ENCODE measurements at regions not wholly inside any gene's neighbourhood (a gene's known extent, or its start where the extent isn't known, plus 50 kb on each side); places are given as distances from the start of the nearest gene placed in this dataset.

DNA sequence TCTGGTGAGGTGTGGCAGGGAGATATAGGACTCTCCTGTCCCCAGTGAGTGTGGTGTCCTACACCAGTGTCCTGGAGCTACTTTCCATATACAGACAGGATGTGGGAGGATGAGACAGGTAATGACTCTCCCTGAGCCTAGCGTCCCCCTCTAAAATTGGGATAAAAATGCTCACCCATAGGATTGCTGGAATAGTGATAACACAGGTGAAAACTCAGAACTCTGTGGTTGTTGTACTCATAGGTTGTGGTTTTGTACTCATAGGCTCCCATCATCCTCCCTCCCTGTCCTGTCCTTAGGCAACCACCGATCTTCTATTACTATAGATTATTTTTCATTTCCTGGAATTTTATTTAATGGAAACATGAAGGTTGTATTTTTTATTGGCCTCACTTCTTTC lies 60.7 kb upstream of the NXF3 start:
- no peaks in the 10 kb centered on the region for H3K9me2 ChIP-seq (ENCODE audit: insufficient read depth)
- POLR2A ChIA-PET, result no interaction called here
- H3K36me3 ChIP-seq (ENCODE audit: control insufficient read depth in 1 of 2, insufficient read depth in 2 of 2, low read length in 2 of 2), result no peaks in the 10 kb centered on the region
- no peaks in the 10 kb centered on the region for H3K79me2 ChIP-seq (ENCODE audit: insufficient read depth, low read length)
- TF ChIP-seq, protein P1, sequence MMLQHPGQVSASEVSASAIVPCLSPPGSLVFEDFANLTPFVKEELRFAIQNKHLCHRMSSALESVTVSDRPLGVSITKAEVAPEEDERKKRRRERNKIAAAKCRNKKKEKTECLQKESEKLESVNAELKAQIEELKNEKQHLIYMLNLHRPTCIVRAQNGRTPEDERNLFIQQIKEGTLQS (IDR thresholded peaks at IDR 0.05), result no peak
- no peak for TF ChIP-seq JUND (IDR thresholded peaks at IDR 0.05)
- no peak for TF ChIP-seq TCF7L2 (IDR thresholded peaks at IDR 0.05; ENCODE audit: borderline replicate concordance, extremely low read depth, insufficient read depth, insufficient read length)
- no peak for TF ChIP-seq POLR2AphosphoS5 (IDR thresholded peaks at IDR 0.05; ENCODE audit: low read depth, low read length)
- TF ChIP-seq SIN3A (IDR thresholded peaks at IDR 0.05; ENCODE audit: low read depth), result no peak
- TF ChIP-seq ELF1 (IDR thresholded peaks at IDR 0.05; ENCODE audit: borderline replicate concordance, low read depth), result no peak
- TF ChIP-seq EZH2 (IDR thresholded peaks at IDR 0.05), result no peak
- no peak for TF ChIP-seq RAD21 (IDR thresholded peaks at IDR 0.05; ENCODE audit: low read depth)
- no peak for TF ChIP-seq ZBTB33 (IDR thresholded peaks at IDR 0.05; ENCODE audit: extremely low read depth, insufficient replicate concordance, low read length)
- no peak for TF ChIP-seq MAX (IDR thresholded peaks at IDR 0.05)
- TF ChIP-seq, protein P2, sequence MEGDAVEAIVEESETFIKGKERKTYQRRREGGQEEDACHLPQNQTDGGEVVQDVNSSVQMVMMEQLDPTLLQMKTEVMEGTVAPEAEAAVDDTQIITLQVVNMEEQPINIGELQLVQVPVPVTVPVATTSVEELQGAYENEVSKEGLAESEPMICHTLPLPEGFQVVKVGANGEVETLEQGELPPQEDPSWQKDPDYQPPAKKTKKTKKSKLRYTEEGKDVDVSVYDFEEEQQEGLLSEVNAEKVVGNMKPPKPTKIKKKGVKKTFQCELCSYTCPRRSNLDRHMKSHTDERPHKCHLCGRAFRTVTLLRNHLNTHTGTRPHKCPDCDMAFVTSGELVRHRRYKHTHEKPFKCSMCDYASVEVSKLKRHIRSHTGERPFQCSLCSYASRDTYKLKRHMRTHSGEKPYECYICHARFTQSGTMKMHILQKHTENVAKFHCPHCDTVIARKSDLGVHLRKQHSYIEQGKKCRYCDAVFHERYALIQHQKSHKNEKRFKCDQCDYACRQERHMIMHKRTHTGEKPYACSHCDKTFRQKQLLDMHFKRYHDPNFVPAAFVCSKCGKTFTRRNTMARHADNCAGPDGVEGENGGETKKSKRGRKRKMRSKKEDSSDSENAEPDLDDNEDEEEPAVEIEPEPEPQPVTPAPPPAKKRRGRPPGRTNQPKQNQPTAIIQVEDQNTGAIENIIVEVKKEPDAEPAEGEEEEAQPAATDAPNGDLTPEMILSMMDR (IDR thresholded peaks at IDR 0.05 in 2 of 3, conservative IDR thresholded peaks at IDR 0.05 in 1 of 3; ENCODE audit: borderline replicate concordance in 1 of 3, insufficient read depth in 1 of 3, low read depth in 2 of 3, low read length in 2 of 3), result no peak
- no peak for TF ChIP-seq CBX3 (IDR thresholded peaks at IDR 0.05; ENCODE audit: low read depth)
- TF ChIP-seq, protein P3, sequence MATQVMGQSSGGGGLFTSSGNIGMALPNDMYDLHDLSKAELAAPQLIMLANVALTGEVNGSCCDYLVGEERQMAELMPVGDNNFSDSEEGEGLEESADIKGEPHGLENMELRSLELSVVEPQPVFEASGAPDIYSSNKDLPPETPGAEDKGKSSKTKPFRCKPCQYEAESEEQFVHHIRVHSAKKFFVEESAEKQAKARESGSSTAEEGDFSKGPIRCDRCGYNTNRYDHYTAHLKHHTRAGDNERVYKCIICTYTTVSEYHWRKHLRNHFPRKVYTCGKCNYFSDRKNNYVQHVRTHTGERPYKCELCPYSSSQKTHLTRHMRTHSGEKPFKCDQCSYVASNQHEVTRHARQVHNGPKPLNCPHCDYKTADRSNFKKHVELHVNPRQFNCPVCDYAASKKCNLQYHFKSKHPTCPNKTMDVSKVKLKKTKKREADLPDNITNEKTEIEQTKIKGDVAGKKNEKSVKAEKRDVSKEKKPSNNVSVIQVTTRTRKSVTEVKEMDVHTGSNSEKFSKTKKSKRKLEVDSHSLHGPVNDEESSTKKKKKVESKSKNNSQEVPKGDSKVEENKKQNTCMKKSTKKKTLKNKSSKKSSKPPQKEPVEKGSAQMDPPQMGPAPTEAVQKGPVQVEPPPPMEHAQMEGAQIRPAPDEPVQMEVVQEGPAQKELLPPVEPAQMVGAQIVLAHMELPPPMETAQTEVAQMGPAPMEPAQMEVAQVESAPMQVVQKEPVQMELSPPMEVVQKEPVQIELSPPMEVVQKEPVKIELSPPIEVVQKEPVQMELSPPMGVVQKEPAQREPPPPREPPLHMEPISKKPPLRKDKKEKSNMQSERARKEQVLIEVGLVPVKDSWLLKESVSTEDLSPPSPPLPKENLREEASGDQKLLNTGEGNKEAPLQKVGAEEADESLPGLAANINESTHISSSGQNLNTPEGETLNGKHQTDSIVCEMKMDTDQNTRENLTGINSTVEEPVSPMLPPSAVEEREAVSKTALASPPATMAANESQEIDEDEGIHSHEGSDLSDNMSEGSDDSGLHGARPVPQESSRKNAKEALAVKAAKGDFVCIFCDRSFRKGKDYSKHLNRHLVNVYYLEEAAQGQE (IDR thresholded peaks at IDR 0.05; ENCODE audit: low read depth), result no peak
- no peak for TF ChIP-seq CEBPB (IDR thresholded peaks at IDR 0.05; ENCODE audit: low read depth)
- no peak for TF ChIP-seq EGR1 (IDR thresholded peaks at IDR 0.05; ENCODE audit: low read depth)
- no peak for TF ChIP-seq ZFX (IDR thresholded peaks at IDR 0.05)
- no peak for TF ChIP-seq EZH2phosphoT487 (IDR thresholded peaks at IDR 0.05; ENCODE audit: borderline replicate concordance)
- TF ChIP-seq FOSL1 (IDR thresholded peaks at IDR 0.05; ENCODE audit: low read depth), result no peak
- no peak for TF ChIP-seq YY1 (IDR thresholded peaks at IDR 0.05; ENCODE audit: extremely low read depth, insufficient replicate concordance, low read depth, low read length)
- no peak for TF ChIP-seq SRF (IDR thresholded peaks at IDR 0.05; ENCODE audit: low read depth)
- no peak overlapping the region for H3K9ac ChIP-seq (ENCODE audit: low read length)
- RAD21 ChIA-PET (ENCODE audit: low non-redundant PET in 1 of 2, low total read pairs in 2 of 2, uncharacterized antibody in 2 of 2, unreplicated experiment in 2 of 2), result no interaction called here
- H4K20me1 ChIP-seq (ENCODE audit: insufficient read depth), result no peaks in the 10 kb centered on the region
- intact Hi-C loops (cut with micrococcal nuclease), result no loop called here
- H2AFZ ChIP-seq (ENCODE audit: low read depth, low read length, poor library complexity, severe bottlenecking), result no peak overlapping the region
- H3K4me3 ChIP-seq (replicated peaks in 1 of 2; ENCODE audit: low read depth in 1 of 2, low read length in 2 of 2), result no peak overlapping the region
- H3K4me2 ChIP-seq (ENCODE audit: low read length), result no peak overlapping the region
- no TSS peak for BruUV-seq (replicated peaks)
- no peaks in the 10 kb centered on the region for H3K27me3 ChIP-seq (ENCODE audit: insufficient read depth, low read length)
- no peak for DNase-seq (ENCODE audit: low read depth, low spot score)
- no peak overlapping the region for H3K27ac ChIP-seq (ENCODE audit: low read depth, low read length)
- H3K4me1 ChIP-seq (ENCODE audit: control insufficient read depth in 1 of 2, insufficient read depth in 2 of 2, low read length in 2 of 2), result peaks cover 12 to 21% of the 10 kb centered on the region in 2 experiments
- H3K9me3 ChIP-seq (ENCODE audit: control insufficient read depth in 1 of 2, insufficient read depth in 1 of 2, low read depth in 1 of 2, low read length in 2 of 2), result no peaks in the 10 kb centered on the region
- CTCF ChIA-PET, result no interaction called here
- ATAC-seq, result no peak
